ENCODE measurements at regions not wholly inside any gene's neighbourhood (a gene's known extent, or its start where the extent isn't known, plus 50 kb on each side); places are given as distances from the start of the nearest gene placed in this dataset.
"Not testable (repeated sequence)": the region's sequence is repeated elsewhere in the genome, so short reads cannot be mapped to it uniquely, and the experiment has no call there.

DNA sequence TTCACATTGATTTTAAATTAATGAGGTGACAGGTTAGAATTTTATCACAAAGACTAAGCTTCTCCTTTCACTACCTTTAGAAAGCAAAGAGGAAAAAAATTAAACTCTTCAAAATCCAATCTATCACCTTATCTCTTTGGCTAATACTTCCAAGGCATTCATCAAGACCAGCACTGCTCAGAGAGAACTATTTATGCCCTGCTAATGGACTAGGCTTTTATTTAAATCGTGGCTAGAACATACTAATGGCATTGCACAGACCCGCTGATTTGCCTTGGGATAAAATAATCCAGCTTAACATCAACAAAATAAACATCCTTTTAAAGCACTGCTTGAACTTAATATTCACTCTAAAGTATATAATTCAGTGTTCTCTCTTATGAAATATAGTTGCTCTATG is 880.4 kb downstream of the HACE1 start:
- no peak for DNase-seq

DNA sequence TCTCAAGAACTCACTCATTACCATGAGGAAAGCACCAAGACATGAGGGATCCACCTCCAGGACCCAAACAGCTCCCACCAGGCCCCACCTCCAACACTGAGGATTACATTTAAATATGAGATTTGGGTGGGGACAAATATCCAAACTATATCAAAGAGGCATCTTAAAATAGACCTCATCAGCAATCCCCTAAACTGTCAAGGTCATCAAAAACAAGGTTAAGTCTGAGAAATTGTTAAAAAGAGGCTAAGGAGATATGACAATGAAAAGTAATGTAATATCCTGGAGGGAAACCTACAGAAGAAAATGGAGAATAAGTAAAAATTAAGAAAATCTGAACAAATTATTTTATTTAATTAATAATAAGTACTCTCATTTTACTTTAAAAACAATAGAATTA is 922.3 kb downstream of the HACE1 start:
- DNase-seq, result no peak

DNA sequence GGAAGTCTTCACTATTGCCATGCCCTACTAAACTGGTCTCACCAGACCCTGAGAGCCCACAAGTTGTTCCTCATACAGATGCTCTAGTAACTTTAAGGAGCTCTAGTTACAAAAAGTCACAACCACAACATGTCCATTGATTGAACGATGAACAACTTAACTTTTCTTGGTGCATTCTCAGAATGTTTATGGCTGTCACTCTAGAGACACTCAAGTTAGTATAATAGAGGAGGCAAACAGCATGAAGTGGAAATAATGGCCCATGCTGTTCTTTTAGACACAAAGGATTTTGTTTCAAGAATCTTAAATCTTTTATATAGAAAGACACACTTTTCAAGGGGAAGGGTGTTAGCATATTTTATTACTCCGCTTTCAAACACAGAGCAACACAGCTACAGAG is 934.4 kb downstream of the HACE1 start:
- DNase-seq, result no peak

DNA sequence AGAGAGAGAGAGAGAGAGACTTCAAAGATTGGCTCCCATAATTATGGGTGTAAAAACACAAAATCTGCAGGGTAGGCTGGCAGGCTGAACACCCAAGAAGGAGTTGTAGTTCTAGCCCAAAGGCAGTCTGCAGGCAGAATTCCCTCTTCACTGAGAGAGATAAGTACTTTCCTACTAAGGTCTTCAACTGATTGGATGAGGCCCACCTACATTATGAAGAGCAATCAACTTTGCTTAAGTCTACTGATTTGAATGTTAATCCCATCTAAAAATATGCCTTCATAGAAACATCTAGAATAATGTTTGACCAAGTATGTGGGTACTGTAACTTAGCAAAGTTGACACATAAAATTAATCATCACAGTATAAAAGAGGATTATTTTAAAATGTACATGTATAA is 949.7 kb downstream of the HACE1 start:
- DNase-seq, result no peak

DNA sequence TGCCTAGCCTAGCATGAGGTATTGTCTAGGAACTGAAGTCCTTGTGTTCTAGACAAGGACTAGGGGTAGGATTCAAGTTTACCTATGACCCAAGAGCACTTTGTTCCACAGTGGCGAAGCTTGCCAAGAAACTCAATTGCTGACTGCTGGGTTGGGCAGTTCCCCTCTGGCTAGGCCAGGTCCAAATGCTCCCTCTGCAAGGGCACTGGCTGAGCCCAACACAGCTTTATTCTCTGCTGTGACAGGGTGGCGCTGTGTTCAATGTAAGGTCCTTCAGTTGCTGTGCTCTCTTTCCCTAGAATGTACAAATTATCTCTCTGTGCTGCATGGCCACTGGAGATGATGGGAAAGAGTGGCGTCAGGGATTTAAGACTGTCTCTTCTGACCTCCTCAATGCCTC is 950.8 kb downstream of the HACE1 start:
- DNase-seq, result no peak

DNA sequence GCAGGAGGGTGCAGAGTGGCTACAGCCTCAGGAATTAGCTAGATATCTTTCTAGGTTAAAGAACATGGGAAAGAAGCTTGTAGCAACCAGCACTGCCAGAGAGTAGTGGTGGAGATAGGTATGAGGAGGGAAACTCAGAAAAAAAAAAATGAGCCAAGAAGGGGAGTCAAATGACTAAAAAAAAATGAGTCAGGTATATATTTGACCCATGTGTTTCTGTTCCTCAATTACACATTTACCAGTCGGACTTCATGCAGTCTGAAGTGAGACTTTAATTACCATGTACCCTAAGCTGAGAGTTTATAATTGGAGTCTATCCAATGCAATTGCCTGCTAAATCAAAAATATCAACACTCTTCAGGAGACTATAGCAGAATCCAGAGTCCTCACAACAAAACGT is 964.6 kb downstream of the HACE1 start:
- DNase-seq, result no peak

DNA sequence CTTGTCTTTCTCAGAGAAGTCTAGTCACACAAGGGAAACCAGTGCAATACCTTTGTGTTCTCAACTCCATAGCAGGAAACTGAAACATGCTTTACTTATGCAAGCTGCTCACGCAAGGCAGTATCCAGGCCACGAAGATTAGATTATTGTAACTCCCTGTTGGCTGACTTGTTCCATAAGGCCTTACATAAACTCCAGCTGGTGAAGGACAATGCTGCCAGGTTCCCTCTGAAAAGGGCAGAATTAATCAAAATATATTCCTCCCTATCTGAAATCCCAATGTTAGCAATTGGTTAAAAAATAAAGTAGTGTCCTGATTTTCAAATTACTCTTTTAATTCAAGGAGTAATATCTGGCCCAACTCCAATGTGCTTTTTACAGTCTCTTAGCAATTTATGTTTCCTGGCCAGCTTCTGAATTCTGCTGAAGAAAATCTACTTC is 966.6 kb downstream of the HACE1 start:
- no peak for DNase-seq

DNA sequence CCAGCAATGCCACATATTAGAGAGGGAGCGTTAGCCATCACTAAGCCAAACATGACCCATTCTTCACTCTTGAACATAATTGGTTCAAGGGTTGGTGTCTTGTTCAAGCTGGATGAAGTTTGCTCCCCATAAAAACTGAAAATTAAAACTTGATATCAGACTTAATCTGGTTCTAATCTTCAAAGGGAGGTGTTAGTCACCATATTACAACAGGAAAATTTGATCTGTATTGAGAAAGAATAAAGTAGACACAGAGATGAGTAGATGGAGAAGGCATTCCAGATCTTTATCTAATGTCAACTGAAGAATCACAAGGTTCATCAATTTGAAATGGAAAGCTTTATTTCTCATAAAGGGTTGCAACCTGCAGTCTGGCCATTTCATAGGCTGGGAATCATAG is 972.8 kb downstream of the HACE1 start:
- no peak for DNase-seq

DNA sequence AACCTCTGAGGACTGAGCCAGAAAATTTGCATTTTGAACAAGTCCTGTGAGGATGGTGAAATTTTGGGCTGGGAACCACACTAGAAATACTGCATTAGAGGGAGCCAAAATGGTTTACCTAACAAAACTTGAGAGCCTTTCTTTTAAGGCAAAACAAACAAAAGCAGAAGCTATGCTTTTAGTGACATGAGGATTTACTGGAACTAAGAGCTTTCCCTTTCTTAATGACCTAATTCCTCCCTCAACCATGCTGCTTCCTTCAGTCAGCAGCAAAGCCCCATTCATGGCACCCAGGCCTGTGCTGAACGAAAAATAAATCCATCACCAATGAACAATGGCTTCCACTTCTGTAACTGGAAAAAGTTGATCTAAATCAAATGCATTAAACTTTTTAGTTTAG is 974.3 kb downstream of the HACE1 start:
- DNase-seq, result no peak

DNA sequence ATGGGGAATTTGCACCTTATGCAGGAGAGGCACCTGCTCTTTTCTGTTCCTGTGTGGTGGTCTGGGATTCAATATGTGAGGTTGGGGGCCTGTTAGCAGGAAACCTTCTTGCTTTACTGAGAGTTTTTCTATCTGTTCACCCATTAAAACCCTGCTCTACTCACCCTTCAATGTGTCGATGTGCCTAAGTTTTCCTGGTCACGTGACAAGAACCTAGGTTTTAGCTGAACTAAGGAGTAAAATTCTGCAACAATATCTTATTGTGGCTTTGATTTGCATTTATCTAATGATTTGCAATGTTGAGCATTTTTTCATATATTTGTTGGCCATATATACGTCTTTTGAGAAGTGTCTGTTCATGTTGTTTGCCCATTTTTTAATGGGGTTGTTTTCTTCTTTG is 979.9 kb downstream of the HACE1 start:
- no peak for DNase-seq

DNA sequence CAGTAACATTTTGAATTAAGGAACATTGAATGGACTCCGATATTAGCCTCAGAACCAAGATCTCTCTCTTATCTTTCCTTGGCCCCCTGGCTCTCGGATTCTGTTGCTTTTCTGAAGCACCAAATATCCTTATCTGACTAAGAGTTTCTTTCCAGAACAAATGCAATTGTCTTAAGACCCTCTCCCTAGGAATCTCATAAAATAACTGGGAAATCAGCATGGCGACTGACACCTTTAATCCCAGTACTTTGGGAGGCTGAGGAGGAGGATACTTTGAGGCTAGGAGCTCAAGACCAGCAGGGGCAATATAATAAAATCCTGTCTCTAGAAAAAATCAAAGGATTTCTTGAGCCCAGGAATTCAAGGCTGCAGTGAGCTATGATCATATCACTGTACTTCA is 984.5 kb downstream of the HACE1 start:
- no peak for DNase-seq

DNA sequence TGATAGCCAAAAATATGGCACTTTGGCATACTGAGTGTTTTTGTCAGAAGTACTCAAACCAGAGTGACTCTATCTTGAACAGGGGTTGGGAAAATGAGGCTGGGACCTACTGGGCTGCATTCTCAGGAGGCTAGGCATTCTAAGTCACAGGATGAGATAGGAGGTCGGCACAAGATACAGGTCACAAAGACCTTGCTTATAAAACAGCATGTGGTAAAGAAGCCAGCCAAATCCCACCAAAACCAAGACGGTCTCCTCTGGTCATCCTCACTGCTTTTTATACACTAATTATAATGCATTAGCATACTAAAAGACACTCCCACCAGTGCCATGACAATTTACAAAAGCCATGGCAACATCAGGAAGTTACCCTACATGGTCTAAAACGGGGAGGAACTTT is 985.1 kb downstream of the HACE1 start:
- DNase-seq, result no peak

DNA sequence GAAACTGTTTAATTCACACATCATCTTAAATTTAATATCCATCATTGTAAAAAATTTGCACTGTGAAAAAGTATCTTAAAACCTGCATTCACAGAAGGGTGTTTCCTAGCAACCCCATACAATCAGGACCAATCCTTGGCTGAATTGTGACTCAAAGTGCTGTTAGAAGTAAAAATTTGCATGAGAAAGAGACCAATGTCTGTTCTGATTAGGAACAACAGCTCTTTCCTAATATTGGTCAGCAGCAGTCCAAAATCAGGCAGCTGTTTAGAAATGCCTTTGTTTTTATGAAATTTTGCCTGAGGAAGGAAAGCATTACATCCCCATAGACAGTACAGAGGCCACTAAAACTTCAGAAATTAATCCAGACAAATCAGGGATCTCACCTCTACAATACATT is 987.0 kb downstream of the HACE1 start:
- no peak for DNase-seq

DNA sequence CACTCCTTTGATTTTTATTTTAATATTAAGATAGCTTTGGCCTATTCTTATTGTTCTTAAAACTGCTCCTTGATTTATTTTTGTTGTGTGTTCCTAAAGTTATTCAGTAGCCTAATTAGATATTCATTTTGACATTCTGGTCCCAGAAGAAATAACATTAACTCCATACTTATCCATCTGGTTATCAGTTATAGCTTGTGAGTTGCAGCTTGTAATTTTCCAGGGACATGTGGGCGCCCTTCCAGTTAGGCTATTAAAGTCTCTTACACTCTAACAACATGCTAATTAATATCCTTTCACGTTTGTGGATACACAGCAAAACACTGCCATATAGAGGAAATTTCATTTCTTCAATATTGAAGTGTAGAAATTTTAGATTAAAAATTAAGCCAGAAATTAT is 987.5 kb downstream of the HACE1 start:
- DNase-seq, result no peak

DNA sequence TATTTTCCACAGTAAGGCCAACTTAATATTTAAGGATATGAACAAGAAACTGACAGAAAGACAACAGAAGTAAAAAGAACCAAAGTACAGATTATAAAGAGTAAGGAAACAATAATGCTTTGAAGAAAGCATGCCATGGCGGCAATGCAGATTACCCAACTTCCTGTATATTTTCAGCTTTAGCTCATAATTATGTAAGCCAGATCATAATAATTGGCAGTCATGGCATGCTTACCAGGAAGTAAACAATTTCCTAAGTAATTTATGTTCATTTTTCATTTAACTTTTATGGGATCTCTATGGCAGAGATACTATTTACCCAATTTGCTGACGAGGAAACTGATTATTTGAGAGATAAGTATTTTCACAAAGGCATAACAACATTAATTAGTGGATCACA is 988.7 kb downstream of the HACE1 start:
- no peak for DNase-seq

DNA sequence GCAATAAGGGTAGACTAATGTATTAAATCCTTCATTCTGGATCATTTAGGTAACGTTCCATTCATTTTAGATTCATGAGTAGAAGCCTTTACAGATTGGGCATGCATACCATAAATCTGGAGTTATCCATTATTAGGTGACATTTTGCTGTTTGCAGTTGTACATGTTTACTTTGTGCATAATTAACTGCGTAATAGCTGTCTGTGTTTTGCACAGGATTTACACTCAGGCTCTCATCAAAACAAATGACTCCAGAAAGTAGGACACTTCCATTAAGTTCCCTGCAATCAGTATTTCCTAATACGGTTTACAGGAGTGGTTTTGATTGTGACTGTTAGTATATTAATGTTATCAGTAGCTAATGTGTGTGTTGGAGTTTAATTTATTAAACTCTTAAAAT is 997.4 kb downstream of the HACE1 start:
- no peak for DNase-seq

DNA sequence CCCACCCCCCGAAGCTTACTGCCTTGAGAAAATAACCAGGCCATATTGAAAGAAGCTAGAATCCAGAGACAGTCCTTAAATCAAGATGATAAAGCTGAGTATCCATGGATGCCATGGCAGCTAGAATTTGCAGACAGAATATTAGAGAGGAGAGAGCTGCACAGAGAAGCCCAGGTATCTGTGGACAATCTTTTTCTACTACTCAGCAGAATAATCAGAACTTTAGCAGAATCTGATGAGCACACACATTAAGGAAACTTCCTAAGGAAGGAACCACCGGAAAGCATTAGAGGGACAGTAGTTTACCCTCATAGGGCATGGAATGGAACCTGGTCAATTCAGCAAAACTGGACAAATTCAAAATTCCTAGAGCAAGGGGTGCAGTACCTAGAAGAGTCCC is 1001.7 kb downstream of the HACE1 start:
- no peak for DNase-seq

DNA sequence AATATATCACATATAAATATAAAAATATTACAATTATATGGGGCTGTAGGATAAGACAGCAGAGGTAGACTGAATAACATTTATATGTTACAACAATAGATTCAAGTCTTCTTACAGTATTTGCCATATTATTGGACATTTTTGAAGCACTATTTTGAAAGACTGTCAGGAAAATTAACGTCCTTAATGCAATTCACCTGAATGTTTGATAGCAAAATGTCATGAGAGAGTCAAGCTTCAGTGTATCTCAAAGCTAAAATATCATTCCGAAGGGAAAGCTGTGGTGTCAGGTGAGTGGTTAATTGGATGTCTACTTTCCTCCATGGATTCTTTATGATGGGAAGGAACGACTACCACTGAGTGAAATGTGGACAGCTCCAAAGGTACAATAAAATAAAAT is 1004.0 kb downstream of the HACE1 start:
- no peak for DNase-seq

DNA sequence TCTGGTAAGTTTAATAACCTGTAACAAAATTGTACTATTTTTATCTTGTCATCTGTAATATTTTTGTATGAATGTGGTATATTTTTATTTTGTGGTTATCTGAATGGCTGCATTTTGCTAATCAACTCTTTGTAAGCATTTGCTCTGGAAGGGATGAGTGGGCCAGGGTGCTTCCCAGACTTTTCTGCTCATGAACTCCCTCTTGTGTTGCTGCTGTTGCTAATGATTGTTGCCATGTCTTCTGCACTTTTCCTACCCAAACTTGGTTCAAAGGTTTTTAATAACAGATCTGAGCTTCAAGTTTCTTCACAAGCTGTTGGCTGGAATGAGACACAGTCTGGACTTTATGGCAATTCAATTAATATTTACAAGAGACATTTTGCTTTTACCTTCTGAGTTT is 1005.7 kb downstream of the HACE1 start:
- DNase-seq, result no peak

DNA sequence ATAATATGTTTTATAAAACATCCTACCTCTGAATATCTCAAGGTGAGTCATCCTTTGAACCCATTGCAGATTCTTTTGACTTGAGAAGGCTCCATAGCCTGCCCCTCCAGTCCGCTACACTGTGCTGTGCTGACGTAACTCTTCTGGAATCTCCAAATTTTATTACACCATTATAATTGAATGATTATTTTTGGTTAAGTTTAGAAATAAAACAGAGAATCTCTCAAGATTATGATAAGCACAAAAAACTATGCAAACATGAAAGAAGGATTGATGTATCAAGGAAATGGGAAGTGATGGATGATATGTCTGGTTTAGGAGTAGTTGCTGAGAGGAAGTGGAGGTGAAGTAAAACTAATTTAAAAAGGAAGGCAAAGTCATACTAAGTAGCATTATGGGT is 1021.3 kb downstream of the HACE1 start:
- DNase-seq, result no peak

DNA sequence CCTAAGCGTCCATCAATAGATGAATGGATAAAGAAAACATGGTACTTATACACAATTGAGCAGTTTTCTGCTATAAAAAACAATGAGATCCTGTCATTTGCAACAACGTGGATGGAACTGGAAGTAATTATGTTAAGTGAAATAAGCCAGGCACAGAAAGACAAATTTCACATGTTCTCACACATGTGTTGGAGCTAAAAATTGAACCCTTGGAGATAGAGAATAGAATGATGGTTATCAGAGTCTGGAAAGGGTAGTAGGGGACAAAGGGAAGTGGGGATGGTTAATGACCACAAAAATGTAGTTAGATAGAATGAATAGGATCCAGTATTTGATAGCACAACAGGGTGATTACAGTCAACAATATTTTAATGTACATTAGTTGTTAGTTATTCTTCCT is 1033.5 kb downstream of the HACE1 start:
- DNase-seq, result no peak

DNA sequence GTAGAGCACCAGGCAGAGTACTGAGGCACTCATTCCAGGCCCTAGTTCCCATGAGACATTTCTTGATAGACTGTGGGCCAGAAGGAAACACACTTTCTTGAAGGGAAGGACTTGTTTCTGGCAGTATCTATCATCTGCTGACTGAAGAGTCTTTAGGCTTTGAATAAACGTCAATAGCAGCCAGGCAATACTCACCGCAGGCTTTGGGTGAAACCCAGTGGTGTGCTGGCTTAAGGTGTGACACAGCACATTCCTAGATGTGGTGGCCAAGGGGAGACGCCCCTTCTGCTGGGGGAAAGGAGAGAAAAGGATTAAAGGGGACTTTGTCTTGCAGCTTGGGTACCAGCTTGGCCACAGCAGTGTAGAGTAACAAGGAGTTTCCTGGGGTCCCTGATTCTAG is 1039.6 kb downstream of the HACE1 start:
- DNase-seq, result no peak

DNA sequence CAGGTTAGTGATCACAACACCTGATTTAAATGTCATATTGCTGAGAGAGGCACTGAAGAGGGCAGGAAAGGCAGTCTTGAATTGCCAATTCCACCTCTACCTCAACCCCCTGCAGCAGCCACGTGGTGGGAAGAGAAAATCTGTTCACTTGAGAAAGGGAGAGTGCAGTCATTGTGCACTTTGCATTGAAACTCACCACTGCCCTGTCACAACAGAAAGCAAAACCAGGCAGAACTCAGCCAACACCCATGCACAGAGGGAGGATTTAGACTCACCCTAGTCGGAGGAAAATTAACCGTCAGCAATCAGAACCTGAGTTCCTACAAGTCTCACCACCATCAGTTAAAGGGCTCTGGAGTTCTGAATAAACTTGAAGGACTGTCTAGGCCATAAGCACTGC is 1040.2 kb downstream of the HACE1 start:
- DNase-seq, result no peak

DNA sequence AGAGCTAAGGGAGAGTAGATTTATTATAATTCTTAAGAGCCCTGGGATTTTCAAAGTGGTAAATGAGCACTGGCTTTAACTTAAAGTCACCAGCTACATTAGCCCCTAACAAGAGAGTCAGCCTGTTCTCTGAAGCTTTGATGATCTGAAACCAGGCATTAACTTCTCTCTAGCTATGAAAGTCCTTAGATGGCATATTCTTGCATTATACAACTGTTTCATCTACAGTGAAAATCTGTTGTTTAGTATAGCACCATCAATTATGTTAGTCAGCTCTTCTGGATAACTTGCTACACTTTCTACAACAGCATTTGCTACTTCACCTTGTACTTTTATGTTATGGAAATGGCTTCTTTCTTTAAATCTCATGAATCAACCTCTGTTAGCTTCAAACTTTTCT is 1046.7 kb downstream of the HACE1 start:
- DNase-seq, result no peak

DNA sequence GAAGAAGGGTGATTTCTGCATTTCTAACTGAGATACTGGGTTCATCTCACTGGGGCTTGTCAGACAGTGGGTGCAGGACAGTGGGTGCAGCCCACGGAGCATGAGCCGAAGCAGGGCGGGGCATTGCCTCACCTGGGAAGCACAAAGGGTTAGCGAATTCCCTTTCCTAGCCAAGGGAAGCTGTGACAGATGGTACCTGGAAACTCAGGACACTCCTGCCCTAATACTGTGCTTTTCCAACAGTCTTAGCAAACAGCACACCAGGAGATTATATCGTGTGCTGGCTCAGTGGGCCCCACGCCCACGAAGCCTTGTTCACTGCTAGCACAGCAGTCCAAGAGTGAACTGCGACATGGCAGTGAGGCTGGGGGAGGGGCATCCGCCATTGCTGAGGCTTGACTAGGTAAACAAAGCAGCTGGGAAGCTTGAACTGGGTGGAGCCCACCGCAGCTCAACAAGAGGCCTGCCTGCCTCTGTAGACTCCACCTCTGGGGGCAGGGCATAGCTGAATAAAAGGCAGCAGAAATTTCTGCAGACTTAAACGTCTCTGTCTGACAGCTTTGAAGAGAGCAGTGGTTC is 1057.7 kb downstream of the HACE1 start:
- not testable (repeated sequence) for DNase-seq
